Astrocyte of the cerebellum (primary cell): ENCODE measurements at regions not wholly inside any gene's neighbourhood (a gene's known extent, or its start where the extent isn't known, plus 50 kb on each side); places are given as distances from the start of the nearest gene placed in this dataset.

Experiments used
- DNase-seq: peaks from one replicate; pipeline ENCODE4 v3.0.0-alpha.2; 2011; ENCODE audit warnings: low read depth
- H3K4me3 ChIP-seq: 2 replicates; pipeline ENCODE4 v1.5.1; 2011; ENCODE audit warnings: mild to moderate bottlenecking, low read depth, low read length, moderate library complexity
- in situ Hi-C: cut with HindIII; loops from 2 replicates; pipeline ENCODE4 v1.10.0; 2017; ENCODE audit warnings: low sequenced_read_pairs
- TF ChIP-seq, protein P1 (sequence below): IDR thresholded peaks from 2 replicates; pipeline ENCODE4 v1.5.1; 2012; ENCODE audit warnings: low read length, low read depth, moderate library complexity, mild to moderate bottlenecking; ENCODE audit errors: missing control alignments

DNA sequence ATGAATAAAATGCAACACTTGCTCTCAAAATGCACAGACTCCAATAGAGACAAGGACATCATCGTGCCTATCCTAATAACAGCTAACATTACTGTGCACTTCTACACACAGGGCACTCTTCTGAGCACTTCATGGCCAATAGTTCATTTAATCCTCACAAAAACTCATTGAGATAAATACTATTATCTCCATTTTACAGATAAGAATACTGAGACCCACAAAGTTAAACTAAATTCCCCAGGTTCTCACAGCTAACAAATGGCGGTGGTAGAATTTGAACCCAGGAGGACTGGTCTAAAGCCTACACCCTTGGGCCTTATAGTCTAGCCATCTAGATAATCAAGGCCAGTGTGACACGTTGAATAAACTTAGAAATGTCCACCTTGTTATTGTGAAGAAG is 328.6 kb downstream of the RRAGC start:
- in situ Hi-C loops = no loop called here
- no peak overlapping the region for H3K4me3 ChIP-seq
- TF ChIP-seq, protein P1, sequence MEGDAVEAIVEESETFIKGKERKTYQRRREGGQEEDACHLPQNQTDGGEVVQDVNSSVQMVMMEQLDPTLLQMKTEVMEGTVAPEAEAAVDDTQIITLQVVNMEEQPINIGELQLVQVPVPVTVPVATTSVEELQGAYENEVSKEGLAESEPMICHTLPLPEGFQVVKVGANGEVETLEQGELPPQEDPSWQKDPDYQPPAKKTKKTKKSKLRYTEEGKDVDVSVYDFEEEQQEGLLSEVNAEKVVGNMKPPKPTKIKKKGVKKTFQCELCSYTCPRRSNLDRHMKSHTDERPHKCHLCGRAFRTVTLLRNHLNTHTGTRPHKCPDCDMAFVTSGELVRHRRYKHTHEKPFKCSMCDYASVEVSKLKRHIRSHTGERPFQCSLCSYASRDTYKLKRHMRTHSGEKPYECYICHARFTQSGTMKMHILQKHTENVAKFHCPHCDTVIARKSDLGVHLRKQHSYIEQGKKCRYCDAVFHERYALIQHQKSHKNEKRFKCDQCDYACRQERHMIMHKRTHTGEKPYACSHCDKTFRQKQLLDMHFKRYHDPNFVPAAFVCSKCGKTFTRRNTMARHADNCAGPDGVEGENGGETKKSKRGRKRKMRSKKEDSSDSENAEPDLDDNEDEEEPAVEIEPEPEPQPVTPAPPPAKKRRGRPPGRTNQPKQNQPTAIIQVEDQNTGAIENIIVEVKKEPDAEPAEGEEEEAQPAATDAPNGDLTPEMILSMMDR = no peak
- no peak for DNase-seq

DNA sequence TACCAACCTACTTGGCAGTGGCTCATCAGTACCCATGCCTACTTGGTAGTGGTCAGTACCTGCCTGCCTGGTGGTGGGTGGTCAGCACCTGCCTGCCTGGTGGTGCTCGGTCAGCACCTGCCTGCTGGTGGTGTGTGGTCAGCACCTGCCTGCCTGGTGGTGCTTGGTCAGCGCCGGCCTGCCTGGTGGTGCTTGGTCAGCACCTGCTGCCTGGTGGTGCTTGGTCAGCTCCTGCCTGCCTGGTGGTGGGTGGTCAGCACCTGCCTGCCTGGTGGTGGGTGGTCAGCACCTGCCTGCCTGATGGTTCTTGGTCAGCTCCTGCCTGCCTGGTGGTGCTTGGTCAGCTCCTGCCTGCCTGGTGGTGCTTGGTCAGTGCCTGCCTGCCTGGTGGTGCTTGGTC is 329.6 kb downstream of the RRAGC start:
- TF ChIP-seq, protein P1 = no peak
- no peak overlapping the region for H3K4me3 ChIP-seq
- no peak for DNase-seq
- in situ Hi-C loops = no loop called here

DNA sequence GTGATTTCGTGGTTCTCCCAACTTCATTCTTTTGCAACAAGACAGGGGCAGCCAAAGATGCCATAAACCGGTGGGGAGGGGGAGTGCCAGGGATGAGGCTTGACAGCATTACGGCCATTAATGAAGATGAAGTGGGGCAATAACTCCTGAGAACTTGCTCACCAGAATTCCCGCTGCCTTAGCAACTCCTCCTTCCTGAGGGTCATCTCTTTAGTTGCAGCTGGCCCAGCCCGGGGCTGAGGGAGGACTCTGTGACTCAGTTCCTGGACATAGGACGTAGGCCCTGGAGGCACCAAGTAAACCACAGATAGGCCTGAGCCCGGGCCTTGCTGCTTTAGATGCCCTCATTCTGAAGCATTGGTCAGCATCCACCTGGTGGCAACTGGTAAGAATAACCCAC is 330.2 kb downstream of the RRAGC start:
- DNase-seq = no peak
- H3K4me3 ChIP-seq = no peak overlapping the region
- in situ Hi-C loops = no loop called here
- TF ChIP-seq, protein P1 = no peak

DNA sequence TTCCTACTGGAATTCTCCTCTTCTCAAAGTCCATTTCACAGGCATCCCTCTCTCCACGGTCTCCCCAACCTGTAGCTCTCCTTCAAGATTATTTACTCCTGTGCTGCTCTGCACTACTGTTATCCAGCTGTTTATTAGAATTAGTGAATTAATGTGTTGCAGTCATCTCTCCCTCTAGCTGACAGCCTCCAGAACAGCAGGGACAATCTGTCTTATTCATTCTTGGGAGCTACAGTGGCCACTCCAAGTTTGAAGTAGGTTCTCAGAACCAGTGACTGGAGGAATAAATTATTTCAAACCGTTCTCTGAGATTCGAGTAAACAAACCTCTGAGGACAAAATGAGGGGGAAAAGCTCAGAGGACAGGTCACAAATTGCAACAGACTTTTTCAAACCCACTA is 330.9 kb downstream of the RRAGC start:
- TF ChIP-seq, protein P1 = no peak
- in situ Hi-C loops = no loop called here
- H3K4me3 ChIP-seq = no peak overlapping the region
- DNase-seq = no peak

DNA sequence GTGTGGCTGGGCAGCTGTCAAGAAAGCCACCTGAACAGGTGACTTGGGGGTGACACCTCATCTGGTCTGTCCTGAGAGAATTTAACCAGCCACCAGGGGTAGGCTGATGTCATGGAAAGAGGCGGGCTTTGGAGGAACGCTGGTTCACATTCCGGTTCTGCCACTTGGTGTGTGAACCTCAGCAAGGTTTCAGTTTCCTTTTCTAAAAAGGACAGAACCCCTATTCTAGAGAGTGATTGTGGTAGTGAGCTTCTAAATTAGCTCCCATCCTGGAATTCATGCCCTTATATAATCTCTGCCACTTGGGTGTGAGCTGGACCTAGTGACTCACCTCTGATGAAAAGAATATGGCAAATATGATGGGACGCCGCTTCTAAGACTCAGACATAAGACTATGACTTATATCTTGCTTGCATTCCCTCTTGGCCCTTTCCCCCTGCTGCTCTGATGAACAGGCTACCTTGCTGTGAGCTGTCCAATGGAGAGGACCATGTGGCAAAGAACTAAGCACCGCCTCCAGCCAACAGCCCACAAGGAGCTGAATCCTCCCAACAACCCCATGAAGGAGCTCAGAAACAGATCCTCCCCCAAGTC is 332.1 kb downstream of the RRAGC start:
- TF ChIP-seq, protein P1 = no peak
- DNase-seq = no peak
- no peak overlapping the region for H3K4me3 ChIP-seq
- in situ Hi-C loops = no loop called here

DNA sequence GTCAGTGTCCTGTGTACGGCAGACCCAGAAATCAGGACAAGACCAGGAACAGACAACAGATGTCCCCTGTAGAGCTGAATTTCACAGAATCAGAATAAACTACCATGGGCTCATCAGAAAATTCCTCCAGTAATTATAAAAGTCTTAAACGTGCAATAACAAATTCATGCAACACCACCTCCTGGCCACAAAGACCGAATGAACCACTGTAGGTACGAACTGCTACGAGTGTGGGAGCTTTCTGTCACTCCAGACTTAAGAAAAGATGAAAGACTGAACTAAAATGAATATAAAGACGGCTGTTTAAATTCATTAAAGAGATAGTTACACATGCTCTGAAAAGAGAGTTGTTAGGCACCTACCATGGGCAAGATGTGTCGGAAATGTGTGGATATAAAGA is 333.5 kb downstream of the RRAGC start:
- no peak for DNase-seq
- TF ChIP-seq, protein P1 = no peak
- no peak overlapping the region for H3K4me3 ChIP-seq
- in situ Hi-C loops = no loop called here
